ENCODE measurements at regions not wholly inside any gene's neighbourhood (a gene's known extent, or its start where the extent isn't known, plus 50 kb on each side); places are given as distances from the start of the nearest gene placed in this dataset.

- ChIA-PET CTCF (ENCODE audit: low intra/inter-chr PET ratio) (no interaction called here), POLR2A (no interaction called here)
- Histone ChIP-seq H3K79me2 (ENCODE audit: control insufficient read depth, insufficient read depth, low read length) (no peaks in the 10 kb centered on the region), H3K36me3 (ENCODE audit: control insufficient read depth, insufficient read depth, low read length) (no peaks in the 10 kb centered on the region), H3K27ac (ENCODE audit: extremely low read depth, low read depth, low read length) (no peak overlapping the region), H3K27me3 (ENCODE audit: control insufficient read depth in 2 of 2, insufficient read depth in 2 of 2, low read length in 2 of 2) (no peaks in the 10 kb centered on the region), H3K9ac (ENCODE audit: insufficient read depth in 1 of 2, low read depth in 2 of 2, low read length in 2 of 2) (no peak overlapping the region), H3K4me2 (ENCODE audit: insufficient read depth, low read length) (no peak overlapping the region), H4K20me1 (replicated peaks; ENCODE audit: control insufficient read depth, insufficient read depth, low read length) (no peaks in the 10 kb centered on the region), H3K4me3 (no peak overlapping the region), H3K4me1 (replicated peaks in 1 of 2; ENCODE audit: control insufficient read depth in 2 of 2, insufficient read depth in 2 of 2, low read length in 2 of 2) (no peaks in the 10 kb centered on the region), H3K9me3 (replicated peaks; ENCODE audit: control insufficient read depth, insufficient read depth, low read depth, low read length) (no peaks in the 10 kb centered on the region), H2AFZ (ENCODE audit: low read depth, low read length) (no peak overlapping the region), H3K9me1 (ENCODE audit: control insufficient read depth, insufficient read depth, low read length) (no peaks in the 10 kb centered on the region)
- intact Hi-C loops (cut with micrococcal nuclease) (no loop called here), in situ Hi-C loops (cut with MboI) (no loop called here)
- WGBS (ENCODE audit: insufficient coverage, low coverage, missing lambda C conversion rate) = 0% methylated on average over 2 of the region's 2 CpGs
- FAIRE-seq (no peak), ATAC-seq (no peak), DNase-seq (ENCODE audit: extremely low read depth in 1 of 4, low spot score in 3 of 4) (no peak)
- TF ChIP-seq MBD2 (IDR thresholded peaks at IDR 0.05; ENCODE audit: borderline replicate concordance, low read depth) (no peak), OTX1 (CRISPR knock-in tag; IDR thresholded peaks at IDR 0.05) (no peak), CLOCK (CRISPR knock-in tag; IDR thresholded peaks at IDR 0.05; ENCODE audit: borderline replicate concordance) (no peak), ZNF740 (CRISPR knock-in tag; IDR thresholded peaks at IDR 0.05) (no peak), ZNF740 (tag; IDR thresholded peaks at IDR 0.05) (no peak), ZBTB26 (CRISPR knock-in tag; IDR thresholded peaks at IDR 0.05) (no peak), ZNF395 (CRISPR knock-in tag; IDR thresholded peaks at IDR 0.05) (no peak), ZBTB7A (IDR thresholded peaks at IDR 0.05; ENCODE audit: borderline replicate concordance, control insufficient read depth, low read depth, low read length) (no peak)
- no TSS peak for BruUV-seq (replicated peaks)
Measured at GRCh38 chr14:53620317-53620716, 336.3 kb downstream of the BMP4 start.
